AG09309 (cell line): ENCODE measurements at regions not wholly inside any gene's neighbourhood (a gene's known extent, or its start where the extent isn't known, plus 50 kb on each side); places are given as distances from the start of the nearest gene placed in this dataset.

Source experiments
- DNase-seq: peaks from one replicate; pipeline ENCODE4 v3.0.0-alpha.2; 2010; ENCODE audit warnings: low read depth
- H3K4me3 ChIP-seq: 2 replicates; pipeline ENCODE4 v1.5.1; 2011; ENCODE audit warnings: mild to moderate bottlenecking, low read depth, low read length, moderate library complexity; ENCODE audit not compliant: control insufficient read depth
- TF ChIP-seq, protein P1 (sequence below): IDR thresholded peaks from 2 replicates; pipeline ENCODE4 v1.5.1; 2011; ENCODE audit warnings: mild to moderate bottlenecking, low read depth, low read length, inconsistent platforms; ENCODE audit not compliant: insufficient read depth, control insufficient read depth; ENCODE audit errors: missing control alignments

DNA sequence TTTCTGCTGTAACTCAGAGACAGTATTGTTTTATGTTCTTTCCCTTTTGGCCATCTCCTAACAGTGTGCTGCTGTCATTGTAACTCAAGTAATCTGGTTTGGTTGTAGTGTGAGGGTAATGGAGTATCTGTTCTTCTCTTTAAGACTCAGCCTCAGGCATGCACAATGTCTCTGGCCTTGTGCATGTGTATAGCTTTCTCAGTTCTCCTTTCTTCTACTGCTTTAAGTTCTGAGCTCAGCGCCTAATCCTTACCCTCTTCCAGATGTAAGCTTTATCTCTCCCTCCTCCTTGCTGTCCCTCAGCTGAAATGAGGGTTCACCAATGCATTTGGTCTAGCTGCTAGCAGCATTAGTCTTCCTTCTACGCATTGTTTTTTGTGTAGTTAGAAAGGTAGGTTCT lies 1420.4 kb upstream of the PRMT6 start:
- no peak overlapping the region for H3K4me3 ChIP-seq
- no peak for DNase-seq
- TF ChIP-seq, protein P1, sequence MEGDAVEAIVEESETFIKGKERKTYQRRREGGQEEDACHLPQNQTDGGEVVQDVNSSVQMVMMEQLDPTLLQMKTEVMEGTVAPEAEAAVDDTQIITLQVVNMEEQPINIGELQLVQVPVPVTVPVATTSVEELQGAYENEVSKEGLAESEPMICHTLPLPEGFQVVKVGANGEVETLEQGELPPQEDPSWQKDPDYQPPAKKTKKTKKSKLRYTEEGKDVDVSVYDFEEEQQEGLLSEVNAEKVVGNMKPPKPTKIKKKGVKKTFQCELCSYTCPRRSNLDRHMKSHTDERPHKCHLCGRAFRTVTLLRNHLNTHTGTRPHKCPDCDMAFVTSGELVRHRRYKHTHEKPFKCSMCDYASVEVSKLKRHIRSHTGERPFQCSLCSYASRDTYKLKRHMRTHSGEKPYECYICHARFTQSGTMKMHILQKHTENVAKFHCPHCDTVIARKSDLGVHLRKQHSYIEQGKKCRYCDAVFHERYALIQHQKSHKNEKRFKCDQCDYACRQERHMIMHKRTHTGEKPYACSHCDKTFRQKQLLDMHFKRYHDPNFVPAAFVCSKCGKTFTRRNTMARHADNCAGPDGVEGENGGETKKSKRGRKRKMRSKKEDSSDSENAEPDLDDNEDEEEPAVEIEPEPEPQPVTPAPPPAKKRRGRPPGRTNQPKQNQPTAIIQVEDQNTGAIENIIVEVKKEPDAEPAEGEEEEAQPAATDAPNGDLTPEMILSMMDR: no peak

DNA sequence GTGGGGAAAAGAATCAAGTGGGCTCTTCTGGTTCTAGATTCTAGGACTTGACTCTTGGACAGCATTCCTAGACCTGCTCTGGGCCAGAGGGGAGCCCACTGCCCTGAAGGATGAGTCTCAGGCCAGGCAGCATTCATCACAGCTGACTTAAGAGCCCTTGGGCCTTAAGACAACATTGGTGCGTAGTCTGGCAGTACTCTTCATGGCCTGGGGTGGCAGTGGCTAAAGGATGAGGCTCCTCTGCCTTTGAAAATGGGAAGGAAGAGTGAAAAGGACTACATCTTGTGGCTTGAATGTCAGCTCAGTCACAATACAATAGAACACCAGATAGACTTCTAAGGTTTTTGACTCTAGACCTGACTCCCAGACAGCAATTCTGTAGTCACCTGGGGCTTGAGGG lies 1415.1 kb upstream of the PRMT6 start:
- no peak overlapping the region for H3K4me3 ChIP-seq
- TF ChIP-seq, protein P1: no peak
- DNase-seq: no peak

DNA sequence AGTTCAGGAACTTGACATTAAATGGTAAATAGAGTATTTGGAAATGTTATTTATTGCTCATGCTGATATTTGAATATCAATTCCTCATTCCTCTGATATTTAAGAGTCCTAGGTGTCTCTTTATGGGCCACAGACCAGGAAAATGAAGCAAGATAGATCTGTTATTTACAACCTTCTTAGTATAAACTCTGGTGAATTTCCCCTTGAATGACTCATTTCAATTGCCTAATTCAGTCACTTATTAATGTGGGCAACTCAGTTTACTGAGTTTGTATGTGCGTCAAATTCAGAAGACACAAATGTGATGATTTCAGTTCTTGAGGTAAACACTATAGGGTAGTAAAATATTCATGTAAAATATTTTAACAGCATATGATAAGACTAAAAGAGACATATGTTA lies 1404.4 kb upstream of the PRMT6 start:
- DNase-seq: no peak
- TF ChIP-seq, protein P1: no peak

DNA sequence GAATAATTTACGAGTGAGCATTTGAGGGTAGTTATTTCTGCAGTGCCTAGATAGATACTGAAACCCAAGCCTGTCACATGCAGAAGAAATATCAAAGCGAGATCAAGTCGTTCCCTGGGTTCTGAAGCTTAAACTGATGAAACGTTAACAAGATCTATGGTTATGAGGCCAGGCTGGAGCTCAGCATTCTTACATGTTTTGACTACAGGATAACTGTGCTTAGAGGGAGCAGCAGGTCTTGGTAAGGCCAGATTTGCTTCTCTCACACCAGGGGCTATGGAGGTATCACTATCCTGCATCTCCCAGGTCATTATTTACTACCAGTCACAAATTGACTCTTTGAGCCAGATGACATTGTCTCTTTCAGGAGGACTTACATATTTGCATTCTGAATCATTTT lies 1401.4 kb upstream of the PRMT6 start:
- H3K4me3 ChIP-seq: no peak overlapping the region
- TF ChIP-seq, protein P1: no peak
- DNase-seq: no peak

More for the DNA sequence above, 1404.4 kb upstream of the PRMT6 start:
- no peak overlapping the region for H3K4me3 ChIP-seq

DNA sequence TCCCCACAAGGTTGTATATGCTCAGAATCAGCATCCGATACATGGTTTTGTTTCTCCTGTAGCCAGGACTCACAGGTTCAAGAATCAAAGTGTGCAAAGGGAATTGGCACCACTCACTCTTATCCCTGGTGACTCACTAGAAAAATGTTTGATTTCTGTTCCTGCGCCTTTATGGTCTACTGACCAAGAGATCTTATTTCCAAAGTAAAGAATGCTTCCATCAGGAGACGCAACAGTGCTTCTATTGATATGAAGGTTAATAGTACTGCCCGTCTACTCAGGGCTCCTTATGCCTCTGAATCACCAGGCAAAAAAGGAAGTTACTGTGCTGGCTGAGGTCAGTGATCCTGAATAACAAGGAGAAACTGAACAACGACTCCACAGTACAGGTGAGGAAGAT lies 1392.0 kb upstream of the PRMT6 start:
- no peak for DNase-seq
- TF ChIP-seq, protein P1: no peak
- H3K4me3 ChIP-seq: no peak overlapping the region

DNA sequence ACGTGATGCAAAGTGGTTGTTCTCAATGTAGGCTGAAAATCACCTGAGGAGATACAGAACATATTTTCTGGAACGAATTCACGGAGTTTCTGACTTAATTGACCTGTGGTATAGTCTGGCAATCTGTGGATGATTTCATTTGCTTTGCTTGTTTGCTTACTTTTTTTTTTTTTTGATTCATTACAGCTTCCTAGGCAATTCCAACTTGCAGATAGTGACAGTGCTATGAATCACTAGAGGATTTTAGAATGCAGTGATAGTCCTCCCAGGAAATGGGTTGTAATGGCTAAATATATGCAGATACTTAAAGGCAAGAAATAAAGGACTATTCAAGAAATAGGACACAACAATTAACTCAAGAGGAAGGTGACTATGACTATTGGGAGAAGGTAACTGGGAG lies 1378.1 kb upstream of the PRMT6 start:
- no peak for DNase-seq
- no peak overlapping the region for H3K4me3 ChIP-seq
- TF ChIP-seq, protein P1: no peak

DNA sequence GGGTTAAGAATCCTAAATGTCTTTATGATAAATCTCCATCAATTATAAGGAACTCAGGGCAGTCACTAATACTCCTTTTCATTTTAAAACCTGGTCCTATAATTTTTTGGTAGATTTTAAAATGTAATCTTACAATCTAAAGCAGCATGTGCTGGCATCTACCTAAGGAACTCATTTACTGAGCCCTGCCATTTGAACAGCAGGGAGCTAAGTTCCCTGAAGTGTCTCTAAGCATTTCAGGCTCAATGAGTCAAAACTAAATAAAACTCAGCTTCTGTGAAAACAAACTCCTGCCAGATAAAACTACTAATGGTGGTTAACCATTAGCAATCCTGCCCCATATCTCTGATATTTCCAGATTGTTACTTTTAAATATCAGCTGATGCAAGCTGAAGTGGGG lies 1371.8 kb upstream of the PRMT6 start:
- DNase-seq: no peak
- TF ChIP-seq, protein P1: no peak
- H3K4me3 ChIP-seq: no peak overlapping the region
